OCI-LY1 (cell line): ENCODE measurements at regions not wholly inside any gene's neighbourhood (a gene's known extent, or its start where the extent isn't known, plus 50 kb on each side); places are given as distances from the start of the nearest gene placed in this dataset.
"Not testable (repeated sequence)": the region's sequence is repeated elsewhere in the genome, so short reads cannot be mapped to it uniquely, and the experiment has no call there.

Experiments used
- H2AFZ ChIP-seq: fragments of 200-600 bp; sonication (generic), shearing (Covaris generic); 2 replicates; pipeline ENCODE4 v1.6.0; 2014; ENCODE audit warnings: antibody characterized with exemption, mild to moderate bottlenecking, low read length
- H3F3A ChIP-seq: fragments of 200-600 bp; sonication (generic), shearing (Covaris generic); 2 replicates; pipeline ENCODE4 v1.6.0; 2014; ENCODE audit warnings: mild to moderate bottlenecking, antibody characterized with exemption, low read length, moderate library complexity; ENCODE audit not compliant: insufficient read depth
- H3K27ac ChIP-seq: fragments of 200-600 bp; sonication (generic); 2 replicates; pipeline ENCODE4 v1.5.1; 2014; ENCODE audit warnings: low read length, mixed run types, mild to moderate bottlenecking, low read depth; ENCODE audit not compliant: poor library complexity, severe bottlenecking
- H3K27me3 ChIP-seq: fragments of 200-600 bp; sonication (generic); 2 replicates; pipeline ENCODE4 v1.6.0; 2014; ENCODE audit warnings: antibody characterized with exemption, mild to moderate bottlenecking, low read length, moderate library complexity; ENCODE audit not compliant: insufficient read depth
- H3K36me3 ChIP-seq: fragments of 200-600 bp; sonication (generic); 2 replicates; pipeline ENCODE4 v1.6.1; 2014; ENCODE audit warnings: mild to moderate bottlenecking, antibody characterized with exemption, low read length, moderate library complexity, mixed read lengths; ENCODE audit not compliant: insufficient read depth
- H3K4me1 ChIP-seq: fragments of 200-600 bp; sonication (generic); 2 replicates; pipeline ENCODE4 v1.5.1; 2014; ENCODE audit warnings: mild to moderate bottlenecking, low read length, moderate library complexity; ENCODE audit not compliant: insufficient read depth, severe bottlenecking
- H3K4me2 ChIP-seq: fragments of 200-600 bp; sonication (generic), shearing (Covaris generic); 2 replicates; pipeline ENCODE4 v1.6.1; 2014; ENCODE audit warnings: low read length
- H3K4me3 ChIP-seq: fragments of 200-600 bp; sonication (generic); 2 replicates; pipeline ENCODE4 v1.5.1; 2014; ENCODE audit warnings: low read length, low read depth, mild to moderate bottlenecking, mixed read lengths; ENCODE audit not compliant: poor library complexity, severe bottlenecking
- H3K79me2 ChIP-seq: fragments of 200-600 bp; shearing (Covaris generic); 2 replicates; pipeline ENCODE4 v1.6.1; 2016; ENCODE audit warnings: mixed run types, low read length, mixed read lengths; ENCODE audit not compliant: insufficient read depth
- H3K9ac ChIP-seq: fragments of 200-600 bp; sonication (generic), shearing (Covaris generic); 2 replicates; pipeline ENCODE4 v1.6.1; 2014; ENCODE audit warnings: mild to moderate bottlenecking, low read length, mixed read lengths
- H3K9me2 ChIP-seq: fragments of 200-600 bp; sonication (generic), shearing (Covaris generic); 2 replicates; pipeline ENCODE4 v1.6.1; 2014; ENCODE audit warnings: low read depth, mild to moderate bottlenecking, low read length, mixed read lengths
- H3K9me3 ChIP-seq: fragments of 200-600 bp; shearing (Covaris generic); 2 replicates; pipeline ENCODE4 v1.6.1; 2014; ENCODE audit warnings: low read length, mixed read lengths
- H4K20me1 ChIP-seq: fragments of 200-600 bp; sonication (generic), shearing (Covaris generic); 2 replicates; pipeline ENCODE4 v1.6.0; 2016; ENCODE audit warnings: mild to moderate bottlenecking, low read length; ENCODE audit not compliant: insufficient read depth
- EZH2 ChIP-seq: fragments of 200-600 bp; sonication (generic), shearing (Covaris generic); IDR thresholded peaks from 2 replicates; pipeline ENCODE4 v1.8.0; 2017; ENCODE audit warnings: borderline replicate concordance, mixed run types, mild to moderate bottlenecking, antibody characterized with exemption, low read length, moderate library complexity, mixed read lengths
- TF ChIP-seq, protein P1 (sequence below): fragments of 200-600 bp; sonication (generic), shearing (Covaris generic); IDR thresholded peaks from 2 replicates; pipeline ENCODE4 v1.5.1; 2017; ENCODE audit warnings: mild to moderate bottlenecking, antibody characterized with exemption, low read length, moderate library complexity, mixed read lengths

GRCh38 chr5:21654-22233, 70.2 kb upstream of the PLEKHG4B start:
- H3K4me3 ChIP-seq: no peak overlapping the region

DNA sequence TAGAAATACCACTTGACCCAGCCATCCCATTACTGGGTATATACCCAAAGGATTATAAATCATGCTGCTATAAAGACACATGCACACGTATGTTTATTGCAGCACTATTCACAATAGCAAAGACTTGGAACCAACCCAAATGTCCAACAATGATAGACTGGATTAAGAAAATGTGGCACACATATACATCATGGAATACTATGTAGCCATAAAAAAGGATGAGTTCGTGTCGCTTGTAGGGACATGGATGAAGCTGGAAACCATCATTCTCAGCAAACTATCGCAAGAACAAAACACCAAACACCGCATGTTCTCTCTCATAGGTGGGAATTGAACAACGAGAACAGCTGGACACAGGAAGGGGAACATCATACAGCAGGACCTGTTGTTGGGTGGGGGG, 68.1 kb upstream of the PLEKHG4B start:
- not testable (repeated sequence) for H2AFZ ChIP-seq, H3K9me2 ChIP-seq, H3K4me3 ChIP-seq, H3K27me3 ChIP-seq, H3K9ac ChIP-seq, H3F3A ChIP-seq, H3K9me3 ChIP-seq, H3K36me3 ChIP-seq, H3K79me2 ChIP-seq, H3K4me2 ChIP-seq, H4K20me1 ChIP-seq, H3K27ac ChIP-seq
- H3K4me1 ChIP-seq: peaks cover 16% of the 10 kb centered on the region

More at GRCh38 chr5:21654-22233, 70.2 kb upstream of the PLEKHG4B start:
- Histone ChIP-seq H2AFZ (no peak overlapping the region), H3K27ac (no peak overlapping the region), H3F3A (no peaks in the 10 kb centered on the region), H3K27me3 (no peaks in the 10 kb centered on the region), H3K9me2 (no peaks in the 10 kb centered on the region), H3K9me3 (no peaks in the 10 kb centered on the region), H3K36me3 (no peaks in the 10 kb centered on the region), H4K20me1 (no peaks in the 10 kb centered on the region), H3K79me2 (no peaks in the 10 kb centered on the region), H3K9ac (no peak overlapping the region), H3K4me2 (no peak overlapping the region), H3K4me1 (peaks cover 8% of the 10 kb centered on the region)
- TF ChIP-seq EZH2: no peak
- TF ChIP-seq, protein P1, sequence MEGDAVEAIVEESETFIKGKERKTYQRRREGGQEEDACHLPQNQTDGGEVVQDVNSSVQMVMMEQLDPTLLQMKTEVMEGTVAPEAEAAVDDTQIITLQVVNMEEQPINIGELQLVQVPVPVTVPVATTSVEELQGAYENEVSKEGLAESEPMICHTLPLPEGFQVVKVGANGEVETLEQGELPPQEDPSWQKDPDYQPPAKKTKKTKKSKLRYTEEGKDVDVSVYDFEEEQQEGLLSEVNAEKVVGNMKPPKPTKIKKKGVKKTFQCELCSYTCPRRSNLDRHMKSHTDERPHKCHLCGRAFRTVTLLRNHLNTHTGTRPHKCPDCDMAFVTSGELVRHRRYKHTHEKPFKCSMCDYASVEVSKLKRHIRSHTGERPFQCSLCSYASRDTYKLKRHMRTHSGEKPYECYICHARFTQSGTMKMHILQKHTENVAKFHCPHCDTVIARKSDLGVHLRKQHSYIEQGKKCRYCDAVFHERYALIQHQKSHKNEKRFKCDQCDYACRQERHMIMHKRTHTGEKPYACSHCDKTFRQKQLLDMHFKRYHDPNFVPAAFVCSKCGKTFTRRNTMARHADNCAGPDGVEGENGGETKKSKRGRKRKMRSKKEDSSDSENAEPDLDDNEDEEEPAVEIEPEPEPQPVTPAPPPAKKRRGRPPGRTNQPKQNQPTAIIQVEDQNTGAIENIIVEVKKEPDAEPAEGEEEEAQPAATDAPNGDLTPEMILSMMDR: peak; percentile 50

GRCh38 chr5:25067-25466, 66.9 kb upstream of the PLEKHG4B start:
- not testable (repeated sequence) for H3K4me2 ChIP-seq, H2AFZ ChIP-seq, H3K9ac ChIP-seq, H3K27ac ChIP-seq, H3K36me3 ChIP-seq, H3K4me3 ChIP-seq, H3K79me2 ChIP-seq, H3K9me3 ChIP-seq, H3F3A ChIP-seq, H3K9me2 ChIP-seq, H3K27me3 ChIP-seq, H4K20me1 ChIP-seq
- peaks cover 28% of the 10 kb centered on the region for H3K4me1 ChIP-seq

GRCh38 chr5:30131-30530, 61.8 kb upstream of the PLEKHG4B start:
- Histone ChIP-seq H3K9me3 (no peaks in the 10 kb centered on the region), H3K4me3 (peak overlapping the region; percentile 58), H3K9me2 (no peaks in the 10 kb centered on the region), H4K20me1 (no peaks in the 10 kb centered on the region), H3K4me2 (peak overlapping the region; percentile 49), H3K9ac (no peak overlapping the region; the same call in 1 of the 2 replicates), H2AFZ (no peak overlapping the region), H3K4me1 (peaks cover 38% of the 10 kb centered on the region), H3K27ac (peak overlapping the region; percentile 84), H3K27me3 (no peaks in the 10 kb centered on the region), H3F3A (no peaks in the 10 kb centered on the region), H3K36me3 (no peaks in the 10 kb centered on the region; the same call in 1 of the 2 replicates), H3K79me2 (peaks cover 12% of the 10 kb centered on the region; the same call in 1 of the 2 replicates)
- no peak for TF ChIP-seq EZH2
- TF ChIP-seq, protein P1: no peak

DNA sequence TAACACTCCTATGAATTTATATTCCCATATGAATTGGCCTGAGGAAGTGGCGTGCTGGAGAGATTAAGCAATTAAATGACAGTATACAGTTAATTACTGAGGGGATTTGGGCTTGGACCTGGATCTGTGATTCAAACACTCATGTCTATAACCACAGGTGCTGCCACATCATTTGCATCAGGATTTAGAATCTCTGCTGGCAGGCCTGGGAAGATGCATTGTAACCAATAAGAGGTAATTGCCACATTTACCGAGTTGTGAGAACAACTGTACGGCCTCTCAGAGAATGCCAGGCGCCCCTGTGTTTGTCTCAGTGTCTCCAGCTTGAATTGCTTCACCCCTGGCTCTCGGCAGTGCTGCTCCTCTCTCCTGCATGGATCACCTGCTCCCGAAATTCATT, 61.4 kb upstream of the PLEKHG4B start:
- not testable (repeated sequence) for H3F3A ChIP-seq, H3K27me3 ChIP-seq, H3K9me3 ChIP-seq, H3K36me3 ChIP-seq, H2AFZ ChIP-seq, H3K9me2 ChIP-seq, H4K20me1 ChIP-seq
- Histone ChIP-seq H3K4me2 (peak overlapping the region; percentile 49), H3K4me3 (peak overlapping the region; percentile 58), H3K4me1 (peaks cover 38% of the 10 kb centered on the region), H3K9ac (peak overlapping the region; percentile 55), H3K27ac (peak overlapping the region; percentile 84), H3K79me2 (peaks cover 12% of the 10 kb centered on the region; the same call in 1 of the 2 replicates)
